HepG2 (cell line): ENCODE measurements at regions not wholly inside any gene's neighbourhood (a gene's known extent, or its start where the extent isn't known, plus 50 kb on each side); places are given as distances from the start of the nearest gene placed in this dataset.

ENCODE experiments used
- ATAC-seq: fragments of 200-7000 bp; cut with Tn5 transposase; 3 replicates; pipeline ENCODE4 v1.9.1; 2020; ENCODE audit warnings: mild to moderate bottlenecking, moderate library complexity
- BruUV-seq: library from RNA; stranded (reverse); fragments of 400-500 nt; replicated peaks from 2 replicates; lab custom pipeline; 2021; lab: Mats Ljungman, UMichigan
- CTCF ChIA-PET: fragments of 300-600 bp; formaldehyde crosslinking; extraction: SDS; loops from one replicate; lab custom pipeline; 2021; ENCODE audit warnings: low total read pairs, inconsistent platforms, low intra/inter-chr PET ratio; lab: Yijun Ruan, JAX
- POLR2A ChIA-PET: fragments of 350-600 bp; sonication (Branson Sonifier 250); formaldehyde crosslinking; loops from one replicate; lab custom pipeline; 2020; ENCODE audit warnings: antibody characterized with exemption, inconsistent platforms; lab: Yijun Ruan, JAX
- DNase-seq: peaks from one replicate; pipeline ENCODE4 v3.0.0-alpha.2; 2015; ENCODE audit warnings: low spot score
- FAIRE-seq: peaks from 3 replicates; lab custom pipeline; 2011; peaks lifted over from hg19 to GRCh38; lab: Jason Lieb, UNC
- H2AFZ ChIP-seq: one replicate; pipeline ENCODE4 v1.6.1; 2011; ENCODE audit warnings: low read length, inconsistent platforms
- H3K27ac ChIP-seq: fragments of 300-600 bp; 3 replicates; pipeline ENCODE4 v1.8.0; 2011; ENCODE audit warnings: mixed run types, mild to moderate bottlenecking, mixed read lengths, low read length, inconsistent platforms; ENCODE audit not compliant: insufficient read depth; ENCODE audit errors: extremely low read length
- H3K27me3 ChIP-seq, 2 experiments: fragments of 200-600 bp in 1 of 2; 2 replicates in 1 of 2; 3 replicates in 1 of 2; pipeline versions ENCODE4 v1.6.0 to v1.8.0; 2011; ENCODE audit warnings: low read length in 2 of 2, mild to moderate bottlenecking in 2 of 2, moderate library complexity in 2 of 2, inconsistent platforms in 1 of 2; ENCODE audit not compliant: insufficient read depth in 2 of 2, control insufficient read depth in 1 of 2
- H3K36me3 ChIP-seq, 2 experiments: fragments of 200-600 bp in 1 of 2; replicated peaks in 1 of 2; 2 replicates in 1 of 2; 3 replicates in 1 of 2; pipeline versions ENCODE4 v1.5.1 to v1.8.0; 2011; ENCODE audit warnings: low read length in 2 of 2, inconsistent platforms in 1 of 2; ENCODE audit not compliant: insufficient read depth in 2 of 2, control insufficient read depth in 1 of 2
- H3K4me1 ChIP-seq: 2 replicates; pipeline ENCODE4 v1.5.1; 2012; ENCODE audit warnings: low read length, inconsistent platforms; ENCODE audit not compliant: insufficient read depth
- H3K4me2 ChIP-seq: 2 replicates; pipeline ENCODE4 v1.6.0; 2011; ENCODE audit warnings: low read depth, low read length, inconsistent platforms
- H3K4me3 ChIP-seq, 3 experiments: fragments of 200-600 bp in 1 of 3; sonication (generic), shearing (Covaris generic) in 1 of 3; replicated peaks in 1 of 3; 2 replicates each; pipeline ENCODE4 v1.5.1; 2011 to 2016; ENCODE audit warnings: low read length in 3 of 3, inconsistent platforms in 2 of 3, low read depth in 2 of 3, mild to moderate bottlenecking in 2 of 3, control low read depth in 1 of 3, mixed read lengths in 1 of 3; ENCODE audit not compliant: insufficient read depth in 1 of 3
- H3K79me2 ChIP-seq: one replicate; pipeline ENCODE4 v1.6.1; 2011; ENCODE audit warnings: low read length, inconsistent platforms; ENCODE audit not compliant: insufficient read depth
- H3K9ac ChIP-seq: 2 replicates; pipeline ENCODE4 v1.6.0; 2011; ENCODE audit warnings: mild to moderate bottlenecking, low read depth, low read length, inconsistent platforms; ENCODE audit not compliant: insufficient read depth
- H3K9me3 ChIP-seq: 2 replicates; pipeline ENCODE4 v1.5.1; 2012; ENCODE audit warnings: mild to moderate bottlenecking, low read length
- H4K20me1 ChIP-seq: 2 replicates; pipeline ENCODE4 v1.6.0; 2011; ENCODE audit warnings: inconsistent platforms, mild to moderate bottlenecking, low read length, moderate library complexity; ENCODE audit not compliant: insufficient read depth
- CEBPB ChIP-seq: IDR thresholded peaks from 2 replicates; pipeline ENCODE4 v1.6.1; 2011; ENCODE audit warnings: low read depth, low read length, improper control_type of control experiment, borderline replicate concordance
- FOXA3 ChIP-seq: IDR thresholded peaks from 2 replicates; pipeline ENCODE4 v1.6.1; 2016; ENCODE audit warnings: missing genetic modification reagents, missing compliant biosample characterization
- JUN ChIP-seq: sonication (generic); formaldehyde crosslinking; IDR thresholded peaks from 2 replicates; pipeline ENCODE4 v1.4.0; 2020; ENCODE audit warnings: mild to moderate bottlenecking, missing genetic modification reagents
- NCOR1 ChIP-seq: fragments of 200-600 bp; sonication (generic); IDR thresholded peaks from 2 replicates; pipeline ENCODE4 v1.7.0; 2017; ENCODE audit warnings: antibody characterized with exemption, low read length, borderline replicate concordance
- NFKB2 ChIP-seq: sonication (generic); formaldehyde crosslinking; IDR thresholded peaks from 2 replicates; pipeline ENCODE4 v1.4.0; 2020; ENCODE audit warnings: missing genetic modification reagents, borderline replicate concordance
- PAWR ChIP-seq: sonication (generic); formaldehyde crosslinking; IDR thresholded peaks from 2 replicates; pipeline ENCODE4 v1.4.0; 2020; ENCODE audit warnings: missing genetic modification reagents, mild to moderate bottlenecking, borderline replicate concordance
- RFX3 ChIP-seq: IDR thresholded peaks from 2 replicates; pipeline ENCODE4 v1.6.1; 2016; ENCODE audit warnings: missing biosample characterization, missing genetic modification reagents
- TCF12 ChIP-seq, 2 experiments: fragments of 450-650 bp in 1 of 2; sonication (generic) in 1 of 2; formaldehyde crosslinking in 1 of 2; IDR thresholded peaks; 2 replicates each; pipeline versions ENCODE4 v1.6.1 to v1.8.0; 2017 to 2022; ENCODE audit warnings: antibody characterized with exemption in 1 of 2, mild to moderate bottlenecking in 1 of 2, missing genetic modification reagents in 1 of 2, moderate library complexity in 1 of 2
- ZNF337 ChIP-seq: sonication (generic); formaldehyde crosslinking; IDR thresholded peaks from 2 replicates; pipeline ENCODE4 v1.5.1; 2020; ENCODE audit warnings: missing genetic modification reagents, low read depth, mild to moderate bottlenecking, borderline replicate concordance
- ZNF552 ChIP-seq: sonication (generic); formaldehyde crosslinking; IDR thresholded peaks from 2 replicates; pipeline ENCODE4 v1.9.0; 2022; ENCODE audit warnings: missing genetic modification reagents, mild to moderate bottlenecking, borderline replicate concordance
- WGBS: methylation state at CpG from one replicate; pipeline ENCODE4 v1.1.6; 2017; ENCODE audit warnings: low lambda C conversion rate; 5-methylcytosine and 5-hydroxymethylcytosine counted together
- in situ Hi-C: cut with HindIII; loops from 2 replicates; pipeline ENCODE4 v1.10.0; 2017; ENCODE audit warnings: low pct_unique_long_range_greater_than_20kb; ENCODE audit not compliant: extremely low pct_ligation_motif_present
- intact Hi-C: fragments of 100-400 bp; cut with micrococcal nuclease; formaldehyde crosslinking; loops from one replicate; pipeline ENCODE4 v1.10.0; 2022; ENCODE audit not compliant: unreplicated experiment
- TF ChIP-seq, protein P1 (sequence below): sonication (generic); formaldehyde crosslinking; IDR thresholded peaks from 2 replicates; pipeline ENCODE4 v1.8.0; 2022; ENCODE audit warnings: missing genetic modification reagents, mild to moderate bottlenecking, borderline replicate concordance
- TF ChIP-seq, protein P2 (sequence below): sonication (generic); formaldehyde crosslinking; IDR thresholded peaks from 2 replicates; pipeline ENCODE4 v1.8.0; 2022; ENCODE audit warnings: low read depth, missing genetic modification reagents

DNA sequence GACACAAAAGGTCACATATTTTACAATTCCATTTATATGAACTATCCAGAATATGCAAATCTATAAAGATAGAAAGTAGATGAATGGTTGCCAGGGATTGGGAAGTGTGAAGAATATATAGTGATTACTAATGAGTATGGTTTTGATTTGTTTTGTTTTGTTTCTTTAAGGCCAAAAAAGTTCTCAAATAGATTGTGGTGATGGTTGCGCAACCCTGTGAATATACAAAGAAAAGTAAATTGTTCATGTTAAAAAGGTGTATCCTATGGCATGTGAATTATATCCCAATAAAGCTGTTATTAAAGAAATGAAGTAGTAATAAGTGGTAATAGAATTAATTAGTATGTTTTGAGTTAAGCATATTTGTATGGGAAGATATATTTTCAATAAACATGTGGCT, 431.8 kb upstream of the CNTN4 start:
- ATAC-seq = no peak
- H4K20me1 ChIP-seq = no peaks in the 10 kb centered on the region
- peak; percentile 78 for TF ChIP-seq CEBPB
- TF ChIP-seq, protein P1, sequence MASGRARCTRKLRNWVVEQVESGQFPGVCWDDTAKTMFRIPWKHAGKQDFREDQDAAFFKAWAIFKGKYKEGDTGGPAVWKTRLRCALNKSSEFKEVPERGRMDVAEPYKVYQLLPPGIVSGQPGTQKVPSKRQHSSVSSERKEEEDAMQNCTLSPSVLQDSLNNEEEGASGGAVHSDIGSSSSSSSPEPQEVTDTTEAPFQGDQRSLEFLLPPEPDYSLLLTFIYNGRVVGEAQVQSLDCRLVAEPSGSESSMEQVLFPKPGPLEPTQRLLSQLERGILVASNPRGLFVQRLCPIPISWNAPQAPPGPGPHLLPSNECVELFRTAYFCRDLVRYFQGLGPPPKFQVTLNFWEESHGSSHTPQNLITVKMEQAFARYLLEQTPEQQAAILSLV (CRISPR knock-in tag) = no peak
- no TSS peak for BruUV-seq
- DNase-seq = no peak
- no peak overlapping the region for H3K4me3 ChIP-seq
- H3K27ac ChIP-seq = no peak overlapping the region
- H3K4me2 ChIP-seq = no peak overlapping the region
- no peaks in the 10 kb centered on the region for H3K4me1 ChIP-seq
- no peaks in the 10 kb centered on the region for H3K79me2 ChIP-seq
- POLR2A ChIA-PET = no interaction called here
- CTCF ChIA-PET = no interaction called here
- no peaks in the 10 kb centered on the region for H3K36me3 ChIP-seq
- peaks cover 73% of the 10 kb centered on the region for H3K9me3 ChIP-seq
- H3K27me3 ChIP-seq = no peaks in the 10 kb centered on the region; a peak in 1 of 5 replicates
- 89% methylated on average over 1 of the region's 1 CpG for WGBS
- FAIRE-seq = no peak
- no peak overlapping the region for H2AFZ ChIP-seq
- in situ Hi-C loops (no loop called here), intact Hi-C loops (no loop called here)
- H3K9ac ChIP-seq = no peak overlapping the region

DNA sequence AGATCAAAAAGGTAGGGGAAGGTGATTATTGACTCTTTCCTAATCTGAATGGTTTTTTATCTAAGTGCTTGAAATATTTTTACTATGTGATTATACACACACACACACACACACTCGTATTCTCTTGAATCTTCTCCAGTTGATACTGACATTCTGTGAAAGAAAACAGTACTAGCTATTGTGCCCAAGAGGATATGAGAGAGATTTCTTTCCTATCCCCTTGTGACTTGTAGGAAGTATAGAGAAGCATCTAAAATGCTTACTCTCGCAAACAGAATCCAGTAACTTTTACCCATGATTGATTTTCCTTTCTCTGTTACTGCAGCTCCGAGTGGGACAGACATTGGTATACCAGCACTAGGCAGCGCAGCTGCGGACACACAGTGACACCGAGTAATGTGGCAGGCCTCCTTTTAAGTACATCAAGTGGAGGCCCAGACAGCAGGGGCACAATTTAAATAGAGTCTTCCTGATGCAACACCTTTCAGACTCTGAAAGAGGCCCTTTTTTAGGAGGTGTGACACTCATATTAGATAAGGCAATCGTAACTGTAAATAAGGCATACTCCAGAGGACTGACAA, 421.0 kb upstream of the CNTN4 start:
- TF ChIP-seq JUN (CRISPR knock-in tag) = no peak
- no peak for TF ChIP-seq FOXA3 (CRISPR knock-in tag)
- TF ChIP-seq PAWR (CRISPR knock-in tag) = no peak
- no peak for TF ChIP-seq TCF12 (IDR thresholded peaks at IDR 0.05)
- no peak for TF ChIP-seq TCF12 (CRISPR knock-in tag; IDR thresholded peaks at IDR 0.05)
- TF ChIP-seq, protein P2, sequence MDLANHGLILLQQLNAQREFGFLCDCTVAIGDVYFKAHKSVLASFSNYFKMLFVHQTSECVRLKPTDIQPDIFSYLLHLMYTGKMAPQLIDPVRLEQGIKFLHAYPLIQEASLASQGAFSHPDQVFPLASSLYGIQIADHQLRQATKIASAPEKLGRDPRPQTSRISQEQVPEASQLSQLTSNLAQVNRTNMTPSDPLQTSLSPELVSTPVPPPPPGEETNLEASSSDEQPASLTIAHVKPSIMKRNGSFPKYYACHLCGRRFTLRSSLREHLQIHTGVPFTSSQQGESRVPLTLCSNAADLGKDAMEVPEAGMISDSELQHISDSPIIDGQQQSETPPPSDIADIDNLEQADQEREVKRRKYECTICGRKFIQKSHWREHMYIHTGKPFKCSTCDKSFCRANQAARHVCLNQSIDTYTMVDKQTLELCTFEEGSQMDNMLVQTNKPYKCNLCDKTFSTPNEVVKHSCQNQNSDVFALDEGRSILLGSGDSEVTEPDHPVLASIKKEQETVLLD (CRISPR knock-in tag) = no peak
- no peak for TF ChIP-seq ZNF337
- no peak for TF ChIP-seq ZNF552 (CRISPR knock-in tag)
- TF ChIP-seq RFX3 (CRISPR knock-in tag) = no peak
- TF ChIP-seq NCOR1 = no peak
- TF ChIP-seq NFKB2 (CRISPR knock-in tag) = no peak
- TF ChIP-seq, all 625 proteins: peak for 0
- Histone ChIP-seq H2AFZ (no peak overlapping the region), H3K9ac (no peak overlapping the region), H3K27me3 (no peaks in the 10 kb centered on the region), H4K20me1 (no peaks in the 10 kb centered on the region), H3K36me3 (no peaks in the 10 kb centered on the region), H3K4me2 (no peak overlapping the region), H3K27ac (no peak overlapping the region), H3K9me3 (peaks cover 62% of the 10 kb centered on the region), H3K79me2 (no peaks in the 10 kb centered on the region), H3K4me3 (no peak overlapping the region), H3K4me1 (no peaks in the 10 kb centered on the region)
- FAIRE-seq (no peak), ATAC-seq (no peak), DNase-seq (no peak)
- in situ Hi-C loops (no loop called here), intact Hi-C loops (no loop called here)
- BruUV-seq = no TSS peak
- CTCF ChIA-PET = no interaction called here
- WGBS = 30% methylated on average over 7 of the region's 7 CpGs
- POLR2A ChIA-PET = no interaction called here
